Panc1 (cell line): ENCODE measurements at regions not wholly inside any gene's neighbourhood (a gene's known extent, or its start where the extent isn't known, plus 50 kb on each side); places are given as distances from the start of the nearest gene placed in this dataset.

Experiments used
- ATAC-seq: fragments of 200-7000 bp; cut with Tn5 transposase; 2 replicates; pipeline ENCODE4 v1.9.1; 2020; ENCODE audit warnings: mild to moderate bottlenecking, moderate library complexity
- BruUV-seq: library from RNA; stranded (reverse); fragments of 400-500 nt; replicated peaks from 2 replicates; lab custom pipeline; 2021; lab: Mats Ljungman, UMichigan
- CTCF ChIA-PET: fragments of 300-600 bp; sonication (Branson Sonifier 250); formaldehyde crosslinking; loops from one replicate; lab custom pipeline; 2022; ENCODE audit warnings: antibody characterized with exemption; lab: Charles Lee
- POLR2A ChIA-PET: fragments of 300-600 bp; sonication (Branson Sonifier 250); formaldehyde crosslinking; loops from one replicate; lab custom pipeline; 2022; ENCODE audit warnings: antibody characterized with exemption; lab: Charles Lee
- DNase-seq: peaks from one replicate; pipeline ENCODE4 v3.0.0-alpha.2; 2010; ENCODE audit warnings: low read depth, low spot score
- H3K27ac ChIP-seq: 2 replicates; pipeline ENCODE4 v1.5.1; 2011; ENCODE audit warnings: mild to moderate bottlenecking, low read length, inconsistent platforms
- H3K27me3 ChIP-seq: fragments of 200-500 bp; sonication (Bioruptor generic); 2 replicates; pipeline ENCODE4 v1.6.0; 2014; ENCODE audit warnings: low read length, inconsistent platforms; ENCODE audit not compliant: control insufficient read depth, insufficient read depth
- H3K36me3 ChIP-seq: fragments of 200-500 bp; sonication (Bioruptor generic); 2 replicates; pipeline ENCODE4 v1.5.1; 2014; ENCODE audit warnings: inconsistent platforms, mild to moderate bottlenecking, low read length, moderate library complexity; ENCODE audit not compliant: control insufficient read depth, insufficient read depth
- H3K4me1 ChIP-seq: 2 replicates; pipeline ENCODE4 v1.5.1; 2011; ENCODE audit warnings: inconsistent platforms, mild to moderate bottlenecking, low read length, moderate library complexity; ENCODE audit not compliant: control insufficient read depth, insufficient read depth
- H3K4me3 ChIP-seq, 2 experiments: 2 replicates each; pipeline ENCODE4 v1.5.1; 2011 to 2012; ENCODE audit warnings: low read depth in 2 of 2, low read length in 2 of 2, mild to moderate bottlenecking in 2 of 2, inconsistent platforms in 1 of 2, moderate library complexity in 1 of 2
- H3K9me3 ChIP-seq: fragments of 200-500 bp; sonication (Bioruptor generic); 2 replicates; pipeline ENCODE4 v1.5.1; 2014; ENCODE audit warnings: low read depth, mild to moderate bottlenecking, inconsistent platforms, low read length, moderate library complexity; ENCODE audit not compliant: control insufficient read depth, insufficient read depth
- CTCF ChIP-seq: fragments of 450-650 bp; IDR thresholded peaks from 2 replicates; pipeline ENCODE4 v1.5.1; 2017; ENCODE audit warnings: mild to moderate bottlenecking
- POLR2AphosphoS5 ChIP-seq: IDR thresholded peaks from 2 replicates; pipeline ENCODE4 v1.6.1; 2012; ENCODE audit warnings: mild to moderate bottlenecking, low read depth, low read length, moderate library complexity
- REST ChIP-seq, 2 experiments: IDR thresholded peaks; 2 replicates each; pipeline ENCODE4 v1.6.1; 2011 to 2012; ENCODE audit warnings: low read depth in 2 of 2, control low read depth in 1 of 2, low read length in 1 of 2, mild to moderate bottlenecking in 1 of 2, moderate library complexity in 1 of 2; ENCODE audit not compliant: insufficient read depth in 1 of 2
- SIN3A ChIP-seq: IDR thresholded peaks from 2 replicates; pipeline ENCODE4 v1.6.1; 2012; ENCODE audit warnings: low read depth, mild to moderate bottlenecking, low read length, moderate library complexity, borderline replicate concordance; ENCODE audit not compliant: insufficient read depth
- TCF7L2 ChIP-seq: IDR thresholded peaks from 2 replicates; pipeline ENCODE4 v1.6.1; 2011; ENCODE audit warnings: mild to moderate bottlenecking, low read depth, low read length, inconsistent platforms
- in situ Hi-C: cut with HindIII; loops from 2 replicates; pipeline ENCODE4 v1.10.0; 2016; ENCODE audit warnings: low sequenced_read_pairs, low pct_unique_long_range_greater_than_20kb
- intact Hi-C: fragments of 100-400 bp; cut with micrococcal nuclease; formaldehyde crosslinking; loops from one replicate; pipeline ENCODE4 v1.10.0; 2022; ENCODE audit not compliant: unreplicated experiment

- TF ChIP-seq POLR2AphosphoS5 (no peak), SIN3A (no peak), REST (IDR thresholded peaks at IDR 0.05; ENCODE audit: insufficient read depth in 1 of 2, low read depth in 2 of 2, low read length in 1 of 2) (no peak), TCF7L2 (no peak), CTCF (no peak)
- intact Hi-C loops: no loop called here
- BruUV-seq: no TSS peak
- POLR2A ChIA-PET: no interaction called here
- DNase-seq: no peak
- CTCF ChIA-PET: no interaction called here
- no peak overlapping the region for H3K4me3 ChIP-seq
- no peaks in the 10 kb centered on the region for H3K27me3 ChIP-seq
- in situ Hi-C loops: no loop called here
- H3K4me1 ChIP-seq: no peaks in the 10 kb centered on the region
- no peak overlapping the region for H3K27ac ChIP-seq
- no peaks in the 10 kb centered on the region for H3K9me3 ChIP-seq
- H3K36me3 ChIP-seq: no peaks in the 10 kb centered on the region
- no peak for ATAC-seq
Observed at GRCh38 chr2:2570871-2571270, 239.8 kb upstream of the MYT1L start.

- POLR2A ChIA-PET: no interaction called here
- Histone ChIP-seq H3K36me3 (no peaks in the 10 kb centered on the region), H3K4me3 (no peak overlapping the region), H3K27ac (no peak overlapping the region), H3K27me3 (no peaks in the 10 kb centered on the region), H3K4me1 (no peaks in the 10 kb centered on the region), H3K9me3 (no peaks in the 10 kb centered on the region)
- DNase-seq: no peak
- CTCF ChIA-PET: no interaction called here
- TF ChIP-seq SIN3A: no peak
- TF ChIP-seq POLR2AphosphoS5: no peak
- TF ChIP-seq TCF7L2: no peak
- TF ChIP-seq CTCF: no peak
- TF ChIP-seq REST (IDR thresholded peaks at IDR 0.05; ENCODE audit: insufficient read depth in 1 of 2, low read depth in 2 of 2, low read length in 1 of 2): no peak
- intact Hi-C loops (no loop called here), in situ Hi-C loops (no loop called here)
- ATAC-seq: no peak
- no TSS peak for BruUV-seq
Observed at GRCh38 chr2:2570360-2570759, 239.3 kb upstream of the MYT1L start.
